H1 (cell line): ENCODE measurements at regions not wholly inside any gene's neighbourhood (a gene's known extent, or its start where the extent isn't known, plus 50 kb on each side); places are given as distances from the start of the nearest gene placed in this dataset.

ENCODE experiments used
- CTCF ChIA-PET: fragments of 300-600 bp; sonication (Branson Sonifier 250); formaldehyde crosslinking; loops from one replicate; lab custom pipeline; 2021; ENCODE audit not compliant: partially characterized antibody; lab: Charles Lee
- POLR2A ChIA-PET: fragments of 300-600 bp; sonication (Branson Sonifier 250); formaldehyde crosslinking; loops from one replicate; lab custom pipeline; 2021; ENCODE audit warnings: inconsistent platforms; ENCODE audit not compliant: partially characterized antibody; lab: Charles Lee
- DNase-seq, 2 experiments: peaks; one replicate each; pipeline versions ENCODE4 v3.0.0 to v3.0.0-alpha.2; 2010 to 2022; ENCODE audit warnings: low spot score in 2 of 2, low read depth in 1 of 2, mixed read lengths in 1 of 2
- FAIRE-seq: peaks from 2 replicates; lab custom pipeline; 2011; peaks lifted over from hg19 to GRCh38; lab: Jason Lieb, UNC
- H2AFZ ChIP-seq: 2 replicates; pipeline ENCODE4 v1.8.1; 2012; ENCODE audit warnings: low read length, inconsistent platforms
- H2AK5ac ChIP-seq: 2 replicates; pipeline ENCODE4 v1.6.1; 2013; ENCODE audit warnings: low read depth, low read length
- H2BK120ac ChIP-seq: replicated peaks from 2 replicates; pipeline ENCODE3; 2013; ENCODE audit warnings: low read depth, low read length, inconsistent platforms
- H2BK12ac ChIP-seq: 2 replicates; pipeline ENCODE4 v1.6.1; 2013; ENCODE audit warnings: low read depth, low read length
- H2BK15ac ChIP-seq: 2 replicates; pipeline ENCODE4 v1.6.1; 2013; ENCODE audit warnings: low read length
- H2BK20ac ChIP-seq: 2 replicates; pipeline ENCODE4 v1.6.1; 2013; ENCODE audit warnings: low read length
- H2BK5ac ChIP-seq: 2 replicates; pipeline ENCODE4 v1.6.1; 2013; ENCODE audit warnings: low read depth, low read length
- H3K14ac ChIP-seq: 2 replicates; pipeline ENCODE4 v1.6.1; 2013; ENCODE audit warnings: inconsistent platforms; ENCODE audit not compliant: insufficient read length
- H3K18ac ChIP-seq: 2 replicates; pipeline ENCODE4 v1.6.1; 2013; ENCODE audit warnings: low read length; ENCODE audit errors: extremely low read depth
- H3K23ac ChIP-seq: 2 replicates; pipeline ENCODE4 v1.6.1; 2013; ENCODE audit warnings: inconsistent platforms; ENCODE audit not compliant: insufficient read length
- H3K23me2 ChIP-seq: 2 replicates; pipeline ENCODE4 v1.6.1; 2013; ENCODE audit warnings: low read depth, low read length
- H3K27ac ChIP-seq: 2 replicates; pipeline ENCODE4 v1.6.1; 2011; ENCODE audit warnings: low read depth, low read length, inconsistent platforms
- H3K27me3 ChIP-seq, 4 experiments: replicated peaks in 1 of 4; 1 replicate in 1 of 4; 2 replicates in 3 of 4; pipeline versions ENCODE4 v1.6.1 to v1.8.1; 2011 to 2013; ENCODE audit warnings: low read length in 3 of 4, mild to moderate bottlenecking in 3 of 4, inconsistent platforms in 2 of 4, mixed read lengths in 2 of 4, moderate library complexity in 1 of 4; ENCODE audit not compliant: control insufficient read depth in 3 of 4, insufficient read depth in 3 of 4; ENCODE audit errors: extremely low read depth in 1 of 4
- H3K36me3 ChIP-seq, 4 experiments: 2 replicates each; pipeline versions ENCODE4 v1.6.1 to v1.8.1; 2011 to 2013; ENCODE audit warnings: mild to moderate bottlenecking in 4 of 4, low read length in 3 of 4, moderate library complexity in 2 of 4, control low read depth in 1 of 4, inconsistent platforms in 1 of 4; ENCODE audit not compliant: insufficient read depth in 4 of 4, control insufficient read depth in 2 of 4
- H3K4ac ChIP-seq: replicated peaks from 2 replicates; pipeline ENCODE3; 2013; ENCODE audit warnings: low read length, low read depth, mixed read lengths, inconsistent platforms; ENCODE audit not compliant: insufficient read length
- H3K4me1 ChIP-seq, 4 experiments: replicated peaks in 1 of 4; 1 replicate in 1 of 4; 2 replicates in 3 of 4; pipeline versions ENCODE4 v1.6.1 to v1.8.1; 2011 to 2013; ENCODE audit warnings: low read length in 3 of 4, inconsistent platforms in 2 of 4, mixed read lengths in 1 of 4; ENCODE audit not compliant: insufficient read depth in 4 of 4, control insufficient read depth in 3 of 4
- H3K4me2 ChIP-seq, 2 experiments: 2 replicates each; pipeline versions ENCODE4 v1.6.1 to v1.8.1; 2011 to 2013; ENCODE audit warnings: low read depth in 2 of 2, low read length in 2 of 2, control low read depth in 1 of 2, inconsistent platforms in 1 of 2, mild to moderate bottlenecking in 1 of 2; ENCODE audit not compliant: insufficient read depth in 1 of 2
- H3K4me3 ChIP-seq, 4 experiments: fragments of 200-600, 300-600 bp in 1 of 4; sonication (generic), shearing (Covaris generic), sonication (Bioruptor Twin) in 1 of 4; 2 replicates each; pipeline versions ENCODE4 v1.5.1 to v1.8.1; 2011 to 2016; ENCODE audit warnings: low read length in 4 of 4, low read depth in 3 of 4, control low read depth in 2 of 4, inconsistent platforms in 2 of 4, mild to moderate bottlenecking in 2 of 4, mixed read lengths in 1 of 4, moderate library complexity in 1 of 4; ENCODE audit not compliant: insufficient read depth in 2 of 4; ENCODE audit errors: extremely low read depth in 1 of 4
- H3K56ac ChIP-seq: replicated peaks from 2 replicates; pipeline ENCODE3; 2013; ENCODE audit warnings: low read depth, mild to moderate bottlenecking, mixed read lengths, low read length, inconsistent platforms; ENCODE audit not compliant: insufficient read length
- H3K79me1 ChIP-seq: 2 replicates; pipeline ENCODE4 v1.6.1; 2013; ENCODE audit warnings: low read depth, low read length, control low read depth
- H3K79me2 ChIP-seq, 2 experiments: 2 replicates each; pipeline versions ENCODE4 v1.6.1 to v1.8.1; 2012 to 2013; ENCODE audit warnings: low read length in 2 of 2, mild to moderate bottlenecking in 2 of 2, inconsistent platforms in 1 of 2; ENCODE audit not compliant: insufficient read depth in 2 of 2, control insufficient read depth in 1 of 2
- H3K9ac ChIP-seq, 4 experiments: replicated peaks in 1 of 4; 1 replicate in 1 of 4; 2 replicates in 3 of 4; pipeline versions ENCODE4 v1.6.1 to v1.8.1; 2011 to 2013; ENCODE audit warnings: low read depth in 3 of 4, low read length in 3 of 4, control low read depth in 2 of 4, mild to moderate bottlenecking in 2 of 4, moderate library complexity in 2 of 4, inconsistent platforms in 1 of 4; ENCODE audit errors: extremely low read depth in 1 of 4
- H3K9me3 ChIP-seq, 2 experiments: 2 replicates each; pipeline versions ENCODE4 v1.6.1 to v1.8.1; 2012 to 2013; ENCODE audit warnings: mild to moderate bottlenecking in 2 of 2, moderate library complexity in 2 of 2, control low read depth in 1 of 2, inconsistent platforms in 1 of 2, low read depth in 1 of 2, low read length in 1 of 2, mixed read lengths in 1 of 2; ENCODE audit not compliant: insufficient read depth in 2 of 2
- H4K20me1 ChIP-seq, 2 experiments: replicated peaks in 1 of 2; 2 replicates each; pipeline versions ENCODE3 to v1.8.1; 2011 to 2013; ENCODE audit warnings: inconsistent platforms in 2 of 2, low read length in 2 of 2, mild to moderate bottlenecking in 1 of 2; ENCODE audit not compliant: insufficient read depth in 2 of 2, control insufficient read depth in 1 of 2
- H4K5ac ChIP-seq: 2 replicates; pipeline ENCODE4 v1.6.1; 2013; ENCODE audit warnings: low read length, low read depth, mixed read lengths, inconsistent platforms; ENCODE audit not compliant: insufficient read length
- H4K8ac ChIP-seq: 2 replicates; pipeline ENCODE4 v1.8.0; 2013; ENCODE audit warnings: mild to moderate bottlenecking, moderate library complexity, low read length, inconsistent platforms; ENCODE audit not compliant: insufficient read depth; ENCODE audit errors: extremely low read depth
- H4K91ac ChIP-seq: replicated peaks from 2 replicates; pipeline ENCODE3; 2013; ENCODE audit warnings: low read length, mixed read lengths, inconsistent platforms; ENCODE audit not compliant: insufficient read length
- EGR1 ChIP-seq: IDR thresholded peaks from 2 replicates; pipeline ENCODE4 v1.6.1; 2011; ENCODE audit warnings: low read depth, low read length, borderline replicate concordance
- WGBS, 2 experiments: shearing (Covaris generic) in 1 of 2; methylation state at CpG; one replicate each; pipeline versions ENCODE4 v1.1.6 to v1.1.7; 2013 to 2015; ENCODE audit warnings: low lambda C conversion rate in 2 of 2, mixed read lengths in 2 of 2, inconsistent platforms in 1 of 2, low coverage in 1 of 2, missing lambda C conversion rate in 1 of 2; ENCODE audit not compliant: insufficient replicate concordance in 2 of 2, insufficient coverage in 1 of 2, insufficient read length in 1 of 2; ENCODE audit errors: extremely low coverage in 1 of 2, missing lambda C conversion rate in 1 of 2; 5-methylcytosine and 5-hydroxymethylcytosine counted together

GRCh38 chr5:86760661-86761060, 142.9 kb downstream of the COX7C start:
- H2BK15ac ChIP-seq: no peak overlapping the region
- ChIA-PET CTCF (interaction anchor here (1.9 kb wide), 1 partner anchor 120 kb away, joined by 7 read pairs; no protein-coding TSS in a partner anchor), POLR2A (no interaction called here)
- H3K36me3 ChIP-seq: no peaks in the 10 kb centered on the region
- no peak overlapping the region for H3K9ac ChIP-seq
- no peak overlapping the region for H2BK5ac ChIP-seq
- no peak overlapping the region for H3K18ac ChIP-seq
- H2BK20ac ChIP-seq: no peak overlapping the region
- H4K5ac ChIP-seq: no peak overlapping the region
- no peak overlapping the region for H3K4me2 ChIP-seq
- DNase-seq (no peak), FAIRE-seq (no peak)
- no peak overlapping the region for H3K14ac ChIP-seq
- no peak overlapping the region for H3K27ac ChIP-seq
- no peak overlapping the region for H3K4me3 ChIP-seq
- no peaks in the 10 kb centered on the region for H3K27me3 ChIP-seq
- H4K8ac ChIP-seq: no peak overlapping the region
- H3K4ac ChIP-seq: no peak overlapping the region
- H3K79me2 ChIP-seq: no peaks in the 10 kb centered on the region
- no peak overlapping the region for H3K56ac ChIP-seq
- H3K9me3 ChIP-seq: no peaks in the 10 kb centered on the region
- no peak overlapping the region for H2AK5ac ChIP-seq
- no peaks in the 10 kb centered on the region for H3K79me1 ChIP-seq
- H3K23ac ChIP-seq: no peak overlapping the region
- H4K91ac ChIP-seq: no peak overlapping the region
- TF ChIP-seq EGR1: no peak
- H3K4me1 ChIP-seq: peaks cover 0 to 5% (median 0%) of the 10 kb centered on the region in 4 experiments; a peak in 1 of 7 replicates
- H2AFZ ChIP-seq: no peak overlapping the region
- WGBS, 2 experiments: 82% methylated on average over 2 of the region's 2 CpGs; no CpG with 5 or more reads in 1 of the 2 experiments
- H3K23me2 ChIP-seq: no peaks in the 10 kb centered on the region
- H2BK120ac ChIP-seq: no peak overlapping the region
- H4K20me1 ChIP-seq: no peaks in the 10 kb centered on the region
- no peak overlapping the region for H2BK12ac ChIP-seq
